GM10266 (cell line): ENCODE measurements at regions not wholly inside any gene's neighbourhood (a gene's known extent, or its start where the extent isn't known, plus 50 kb on each side); places are given as distances from the start of the nearest gene placed in this dataset.
"Not testable (repeated sequence)": the region's sequence is repeated elsewhere in the genome, so short reads cannot be mapped to it uniquely, and the experiment has no call there.

Experiments used
- DNase-seq: peaks from one replicate; pipeline ENCODE4 v3.0.0; 2012; ENCODE audit errors: extremely low spot score
- TF ChIP-seq, protein P1 (sequence below): IDR thresholded peaks from 2 replicates; pipeline ENCODE4 v1.5.1; 2012; ENCODE audit warnings: mild to moderate bottlenecking, low read depth; ENCODE audit not compliant: control insufficient read depth, insufficient read depth; ENCODE audit errors: missing control alignments

DNA sequence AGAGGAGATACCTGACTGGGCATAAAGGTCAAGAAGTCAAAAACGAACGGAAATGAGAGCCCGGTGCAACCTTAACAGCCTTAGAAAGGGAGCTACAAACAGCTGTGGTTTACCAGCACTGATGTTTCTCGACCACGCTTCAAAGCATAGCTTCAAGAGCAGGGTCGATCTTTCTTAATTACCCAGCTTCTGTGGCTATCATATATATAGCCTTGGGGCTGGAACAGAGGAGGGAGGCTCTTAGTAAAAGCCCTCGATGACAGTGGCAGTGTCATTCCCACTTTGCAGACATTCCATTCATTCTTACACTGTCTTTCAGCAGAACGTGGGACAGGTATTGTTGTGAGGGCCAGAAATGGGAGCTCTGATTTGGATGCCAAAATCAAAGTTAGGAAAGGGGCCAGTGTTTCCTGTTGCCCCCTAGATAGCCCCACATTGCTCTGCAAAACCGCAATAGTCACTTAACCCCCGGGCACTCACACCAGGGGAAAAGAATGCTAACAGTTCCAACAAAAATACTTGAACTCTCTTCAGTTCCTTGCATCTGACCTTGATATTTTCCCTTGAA, 141.5 kb downstream of the MTPAP start:
- TF ChIP-seq, protein P1, sequence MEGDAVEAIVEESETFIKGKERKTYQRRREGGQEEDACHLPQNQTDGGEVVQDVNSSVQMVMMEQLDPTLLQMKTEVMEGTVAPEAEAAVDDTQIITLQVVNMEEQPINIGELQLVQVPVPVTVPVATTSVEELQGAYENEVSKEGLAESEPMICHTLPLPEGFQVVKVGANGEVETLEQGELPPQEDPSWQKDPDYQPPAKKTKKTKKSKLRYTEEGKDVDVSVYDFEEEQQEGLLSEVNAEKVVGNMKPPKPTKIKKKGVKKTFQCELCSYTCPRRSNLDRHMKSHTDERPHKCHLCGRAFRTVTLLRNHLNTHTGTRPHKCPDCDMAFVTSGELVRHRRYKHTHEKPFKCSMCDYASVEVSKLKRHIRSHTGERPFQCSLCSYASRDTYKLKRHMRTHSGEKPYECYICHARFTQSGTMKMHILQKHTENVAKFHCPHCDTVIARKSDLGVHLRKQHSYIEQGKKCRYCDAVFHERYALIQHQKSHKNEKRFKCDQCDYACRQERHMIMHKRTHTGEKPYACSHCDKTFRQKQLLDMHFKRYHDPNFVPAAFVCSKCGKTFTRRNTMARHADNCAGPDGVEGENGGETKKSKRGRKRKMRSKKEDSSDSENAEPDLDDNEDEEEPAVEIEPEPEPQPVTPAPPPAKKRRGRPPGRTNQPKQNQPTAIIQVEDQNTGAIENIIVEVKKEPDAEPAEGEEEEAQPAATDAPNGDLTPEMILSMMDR: no peak
- DNase-seq: no peak

DNA sequence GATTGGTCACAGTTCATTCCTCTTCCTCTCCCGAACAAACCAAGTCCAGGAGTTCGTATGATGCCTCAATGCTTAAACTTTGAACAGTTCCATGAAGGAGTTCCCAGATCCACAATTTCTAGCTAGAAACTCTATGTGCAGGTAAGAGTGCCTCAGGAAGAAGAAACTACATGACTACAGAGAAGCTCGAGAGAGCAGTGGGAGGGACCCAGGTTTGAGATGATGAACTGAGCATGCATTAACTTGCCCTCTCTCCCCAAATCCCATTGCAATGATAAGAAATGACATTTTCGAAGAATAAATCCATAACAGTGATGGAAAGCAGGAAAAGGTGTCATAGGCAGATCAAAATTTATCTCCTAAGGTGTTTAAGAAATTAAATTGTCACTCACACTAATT, 140.6 kb upstream of the JCAD start:
- no peak for DNase-seq
- TF ChIP-seq, protein P1: no peak

DNA sequence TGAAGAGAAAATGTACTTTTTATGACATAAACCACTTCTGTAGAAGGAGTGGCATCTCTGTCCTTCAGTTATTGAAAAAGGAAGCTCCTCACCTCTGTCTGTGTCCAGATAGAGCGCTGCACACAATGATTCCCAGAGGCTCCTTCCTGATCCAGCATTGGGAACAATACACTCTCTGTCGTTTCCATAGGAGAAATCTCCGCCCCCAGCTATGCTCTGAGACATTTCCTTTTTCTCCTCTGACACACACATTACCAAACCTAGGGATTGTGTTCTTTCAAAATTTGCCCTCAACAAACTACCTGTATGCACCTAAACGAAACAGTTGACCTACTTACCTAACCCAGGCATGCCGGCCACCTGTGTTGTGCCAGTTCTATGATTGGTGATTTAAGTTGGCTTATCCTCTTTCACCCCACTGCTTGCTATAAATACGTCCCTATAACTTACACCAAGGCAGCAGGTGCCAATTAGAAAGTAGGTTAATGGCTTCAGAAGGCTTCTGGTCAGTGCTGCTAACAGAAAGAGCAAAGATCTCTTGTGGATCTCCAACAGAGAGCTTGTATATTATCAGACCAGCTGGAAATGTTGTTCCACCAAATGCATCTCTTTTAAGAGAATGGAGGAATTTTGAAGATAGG, 140.1 kb upstream of the JCAD start:
- TF ChIP-seq, protein P1: no peak
- DNase-seq: no peak

DNA sequence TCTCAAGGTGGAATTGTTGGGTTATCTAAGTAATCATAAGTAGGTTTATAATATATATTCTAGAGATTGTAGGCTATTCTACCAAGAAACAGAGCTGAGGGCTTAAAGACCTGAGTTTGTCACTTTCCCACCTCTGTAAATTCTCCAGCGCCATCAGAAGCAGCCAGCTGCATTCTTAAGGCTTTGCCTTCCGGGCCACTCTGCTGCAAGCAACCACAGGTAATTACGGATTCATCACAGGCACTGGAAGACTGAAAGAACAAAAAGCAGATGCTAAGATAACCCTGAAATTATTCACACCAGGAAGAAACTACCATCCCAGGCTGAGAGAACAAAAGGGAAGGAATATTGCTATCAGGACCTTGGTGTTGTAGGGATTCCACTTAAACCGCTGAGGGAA, 137.8 kb upstream of the JCAD start:
- no peak for DNase-seq

DNA sequence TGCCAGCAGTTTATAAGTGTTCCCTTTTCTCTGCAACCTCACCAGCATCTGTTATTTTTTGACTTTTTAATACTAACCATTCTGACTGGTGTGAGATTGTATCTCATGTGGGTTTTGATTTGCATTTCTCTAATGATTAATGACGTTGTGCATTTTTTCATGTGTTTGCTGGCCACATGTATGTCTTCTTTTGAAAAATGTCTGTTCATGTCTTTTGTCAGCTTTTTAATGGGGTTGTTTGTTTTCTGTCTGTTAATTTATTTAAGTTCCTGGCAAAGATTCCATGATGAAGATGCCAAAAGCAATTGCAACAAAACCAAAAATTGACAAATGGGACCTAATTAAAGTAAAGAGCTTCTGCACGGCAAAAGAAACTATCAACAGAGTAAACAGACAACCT, 137.2 kb upstream of the JCAD start:
- not testable (repeated sequence) for DNase-seq

More for the DNA sequence above, 137.8 kb upstream of the JCAD start:
- TF ChIP-seq, protein P1: no peak

DNA sequence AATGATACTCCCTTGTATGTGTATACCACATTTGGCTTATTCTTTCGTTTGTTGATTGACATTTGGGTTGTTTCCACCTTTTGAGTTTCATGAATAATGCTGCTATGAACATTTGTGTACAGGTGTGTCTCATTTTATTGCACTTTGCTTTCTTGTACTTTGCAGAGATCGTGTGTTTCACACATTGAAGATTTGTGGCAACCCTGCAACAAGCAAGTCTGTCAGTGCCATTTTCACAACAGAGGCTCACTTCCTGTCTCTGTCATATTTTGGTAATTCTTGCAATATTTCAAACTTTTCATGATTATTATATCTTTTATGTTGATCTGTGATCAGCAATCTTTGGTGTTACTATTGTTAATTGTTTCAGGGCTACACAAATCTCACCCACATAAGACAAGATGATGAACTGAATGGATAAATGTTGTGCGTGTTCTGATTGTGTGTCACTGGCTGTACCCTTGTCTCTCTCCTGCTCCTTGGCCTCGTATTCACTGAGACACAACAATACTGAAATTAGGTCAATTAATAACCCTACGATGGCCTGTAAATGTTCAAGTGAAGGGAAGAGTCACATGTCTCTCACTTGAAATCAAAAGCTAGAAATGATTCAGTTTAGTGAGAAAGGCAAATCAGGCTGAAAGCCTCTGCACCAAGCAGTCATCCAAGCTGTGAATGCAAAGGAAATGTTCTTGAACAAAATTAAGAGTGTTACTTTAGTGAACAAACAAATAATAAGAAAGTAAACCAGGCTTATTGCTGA, 133.6 kb upstream of the JCAD start:
- DNase-seq: no peak
- TF ChIP-seq, protein P1: no peak

DNA sequence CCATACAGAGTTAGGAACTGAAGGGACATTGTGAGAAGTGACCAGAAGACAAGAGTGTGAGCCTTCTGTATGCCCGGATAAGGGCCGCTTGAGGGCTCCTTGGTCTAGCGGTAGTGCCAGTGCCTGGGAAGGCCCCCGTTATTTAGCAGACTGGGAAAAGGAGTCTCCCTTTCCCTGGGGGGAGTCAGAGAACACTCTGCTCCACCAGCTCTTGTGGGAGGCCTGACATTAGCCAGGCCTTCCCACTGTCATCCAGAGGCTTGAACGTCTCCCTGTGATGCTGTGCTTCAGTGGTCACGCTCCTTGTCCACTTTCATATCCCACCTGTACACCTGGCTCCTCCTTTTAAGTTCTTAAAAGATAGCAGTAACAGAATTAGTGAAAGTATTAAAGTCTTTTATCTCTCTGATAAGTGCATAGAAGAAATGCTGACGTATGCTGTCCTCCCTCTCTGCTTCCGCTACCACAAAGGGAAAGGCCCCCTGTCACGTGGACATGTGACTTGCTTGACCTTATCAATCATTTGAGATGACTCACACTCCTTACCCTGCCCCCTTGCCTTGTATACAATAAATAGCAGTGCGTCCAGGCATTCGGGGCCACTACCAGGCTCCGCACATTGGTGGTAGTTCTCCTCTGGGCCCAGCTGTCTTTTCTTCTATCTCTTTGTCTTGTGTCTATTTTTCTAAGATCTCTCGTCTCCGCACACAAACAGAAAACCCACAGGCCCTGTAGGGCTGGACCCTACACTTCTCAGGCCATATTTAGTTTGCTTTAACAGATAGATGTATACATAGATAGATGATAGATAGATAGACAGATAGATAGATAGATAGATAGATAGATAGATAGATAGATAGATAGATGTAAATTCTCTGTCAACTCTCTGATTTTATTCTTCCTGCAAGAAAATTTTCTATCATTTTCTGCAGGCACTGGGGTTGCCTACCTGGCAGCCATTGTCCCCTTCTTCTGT, 131.5 kb upstream of the JCAD start:
- TF ChIP-seq, protein P1: no peak
- no peak for DNase-seq
